ENCODE measurements at regions not wholly inside any gene's neighbourhood (a gene's known extent, or its start where the extent isn't known, plus 50 kb on each side); places are given as distances from the start of the nearest gene placed in this dataset.

GRCh38 chrX:78839711-78840110 lies 92.2 kb downstream of the LPAR4 start:
- no peaks in the 10 kb centered on the region for H3K4me1 ChIP-seq (ENCODE audit: control insufficient read depth, insufficient read depth, low read length)
- FAIRE-seq (no peak), ATAC-seq (no peak), DNase-seq (ENCODE audit: low read depth, low spot score) (no peak)
- H3K4me3 ChIP-seq: no peak overlapping the region
- ChIA-PET CTCF (no interaction called here), SMC1A (ENCODE audit: uncharacterized antibody, unreplicated experiment) (no interaction called here), POLR2A (no interaction called here), RAD21 (ENCODE audit: unreplicated experiment) (no interaction called here)
- H3K27ac ChIP-seq (ENCODE audit: control insufficient read depth, insufficient read depth): no peak overlapping the region
- 40% methylated on average over 2 of the region's 2 CpGs for WGBS (ENCODE audit: insufficient coverage, insufficient replicate concordance, low lambda C conversion rate, missing lambda C conversion rate)
- H3K79me2 ChIP-seq (ENCODE audit: control insufficient read depth, insufficient read depth, low read length): no peaks in the 10 kb centered on the region
- no TSS peak for BruUV-seq (replicated peaks)
- H3K36me3 ChIP-seq (ENCODE audit: control insufficient read depth in 2 of 2, insufficient read depth in 2 of 2, low read length in 1 of 2): no peaks in the 10 kb centered on the region
- H3K4me2 ChIP-seq (ENCODE audit: control insufficient read depth, insufficient read depth): no peak overlapping the region
- no peak overlapping the region for H3K9ac ChIP-seq (ENCODE audit: control insufficient read depth, insufficient read depth, low read length)
- in situ Hi-C loops (cut with MboI) (no loop called here), intact Hi-C loops (cut with micrococcal nuclease; ENCODE audit: unreplicated experiment) (no loop called here)
- no peaks in the 10 kb centered on the region for H3K9me3 ChIP-seq (replicated peaks; ENCODE audit: control insufficient read depth, insufficient read depth, low read length)
- H3K27me3 ChIP-seq (replicated peaks in 1 of 2; ENCODE audit: control insufficient read depth in 2 of 2, insufficient read depth in 2 of 2, low read length in 1 of 2): no peaks in the 10 kb centered on the region
- H2AFZ ChIP-seq (ENCODE audit: control insufficient read depth, low read depth, low read length): no peak overlapping the region
- TF ChIP-seq HSF1 (IDR thresholded peaks at IDR 0.05; ENCODE audit: low read depth, low read length) (no peak), CREB1 (IDR thresholded peaks at IDR 0.05; ENCODE audit: low read depth) (no peak), ZNF384 (IDR thresholded peaks at IDR 0.05; ENCODE audit: borderline replicate concordance, low read depth, low read length) (no peak), ZBTB11 (CRISPR knock-in tag; IDR thresholded peaks at IDR 0.05) (no peak), MTA2 (IDR thresholded peaks at IDR 0.05; ENCODE audit: low read depth) (no peak), MYB (IDR thresholded peaks at IDR 0.05; ENCODE audit: borderline replicate concordance, low read depth, low read length) (no peak), BCL3 (IDR thresholded peaks at IDR 0.05; ENCODE audit: borderline replicate concordance, insufficient read depth, low read depth, low read length, poor library complexity, severe bottlenecking) (no peak), NR2C1 (IDR thresholded peaks at IDR 0.05) (no peak), E2F8 (IDR thresholded peaks at IDR 0.05; ENCODE audit: low read depth, partially characterized antibody) (no peak), CBX3 (IDR thresholded peaks at IDR 0.05; ENCODE audit: borderline replicate concordance, low read depth) (no peak), CHD4 (IDR thresholded peaks at IDR 0.05) (no peak), ZNF24 (IDR thresholded peaks at IDR 0.05) (no peak), POLR2AphosphoS2 (IDR thresholded peaks at IDR 0.05; ENCODE audit: low read depth, low read length) (no peak), CHD1 (IDR thresholded peaks at IDR 0.05; ENCODE audit: low read depth, low read length) (no peak)
- H4K20me1 ChIP-seq (ENCODE audit: control insufficient read depth, insufficient read depth): no peaks in the 10 kb centered on the region

All from GM12878 (cell line).